ENCODE measurements at regions not wholly inside any gene's neighbourhood (a gene's known extent, or its start where the extent isn't known, plus 50 kb on each side); places are given as distances from the start of the nearest gene placed in this dataset.
A peak's percentile ranks its signal among the peaks of the same experiment; 100 is the strongest.

GRCh38 chr16:6125483-6126259 is 1028.1 kb upstream of the EEF2KMT start:
- peak in 1 of 42 donors; percentile 14 for DNase-seq
- intact Hi-C loops (cut with DNase I) = no loop called here

GRCh38 chr16:6124136-6124535 is 1026.5 kb upstream of the EEF2KMT start:
- intact Hi-C loops (cut with DNase I) = no loop called here
- no peak for DNase-seq

GRCh38 chr16:6122401-6122800 is 1024.8 kb upstream of the EEF2KMT start:
- DNase-seq = peak in 5 of 42 donors; percentile 10 to 42 (median 37)
- intact Hi-C loops (cut with DNase I) = no loop called here

GRCh38 chr16:6114691-6115090 is 1017.1 kb upstream of the EEF2KMT start:
- no peak for DNase-seq
- intact Hi-C loops (cut with DNase I) = no loop called here

- DNase-seq = no peak
- intact Hi-C loops (cut with DNase I) = no loop called here
Measured at GRCh38 chr16:6113749-6114148, 1016.2 kb upstream of the EEF2KMT start.

- no peak for DNase-seq
- intact Hi-C loops (cut with DNase I) = no loop called here
Measured at GRCh38 chr16:6112700-6113099, 1015.1 kb upstream of the EEF2KMT start.

GRCh38 chr16:6111390-6111789 is 1013.8 kb upstream of the EEF2KMT start:
- DNase-seq = no peak
- intact Hi-C loops (cut with DNase I) = no loop called here

GRCh38 chr16:6110346-6110745 is 1012.8 kb upstream of the EEF2KMT start:
- no peak for DNase-seq

GRCh38 chr16:6106061-6106460 is 1008.5 kb upstream of the EEF2KMT start:
- intact Hi-C loops (cut with DNase I) = no loop called here
- no peak for DNase-seq

More at GRCh38 chr16:6110346-6110745, 1012.8 kb upstream of the EEF2KMT start:
- intact Hi-C loops (cut with DNase I) = no loop called here

- DNase-seq = peak in 1 of 42 donors; percentile 50
- intact Hi-C loops (cut with DNase I) = no loop called here
Measured at GRCh38 chr16:6105115-6105514, 1007.5 kb upstream of the EEF2KMT start.

GRCh38 chr16:6104428-6104827 is 1006.8 kb upstream of the EEF2KMT start:
- intact Hi-C loops (cut with DNase I) = no loop called here
- DNase-seq = no peak

- intact Hi-C loops (cut with DNase I) = no loop called here
- DNase-seq = no peak
Measured at GRCh38 chr16:6103561-6103960, 1006.0 kb upstream of the EEF2KMT start.

- no peak for DNase-seq
Measured at GRCh38 chr16:6099102-6099501, 1001.5 kb upstream of the EEF2KMT start.

GRCh38 chr16:6096931-6097670 is 999.5 kb upstream of the EEF2KMT start:
- DNase-seq = no peak
- intact Hi-C loops (cut with DNase I) = no loop called here

More at GRCh38 chr16:6099102-6099501, 1001.5 kb upstream of the EEF2KMT start:
- intact Hi-C loops (cut with DNase I) = no loop called here

GRCh38 chr16:6095414-6095813 is 997.8 kb upstream of the EEF2KMT start:
- peak in 23 of 42 donors; percentile 9 to 68 (median 31) for DNase-seq
- intact Hi-C loops (cut with DNase I) = no loop called here

- DNase-seq = peak in 35 of 42 donors; percentile 15 to 84 (median 43)
Measured at GRCh38 chr16:6091021-6091420, 993.4 kb upstream of the EEF2KMT start.

GRCh38 chr16:6081320-6081976 is 983.9 kb upstream of the EEF2KMT start:
- intact Hi-C loops (cut with DNase I) = no loop called here
- DNase-seq = peak in 41 of 42 donors; percentile 20 to 85 (median 59)

More at GRCh38 chr16:6091021-6091420, 993.4 kb upstream of the EEF2KMT start:
- intact Hi-C loops (cut with DNase I) = no loop called here

GRCh38 chr16:6076631-6077030 is 979.0 kb upstream of the EEF2KMT start:
- no peak for DNase-seq
- intact Hi-C loops (cut with DNase I) = no loop called here

GRCh38 chr16:6068063-6068462 is 970.5 kb upstream of the EEF2KMT start:
- intact Hi-C loops (cut with DNase I) = no loop called here

GRCh38 chr16:6066652-6067051 is 969.1 kb upstream of the EEF2KMT start:
- DNase-seq = no peak
- intact Hi-C loops (cut with DNase I) = no loop called here

More at GRCh38 chr16:6068063-6068462, 970.5 kb upstream of the EEF2KMT start:
- DNase-seq = no peak
